H9 (cell line): ENCODE measurements at regions not wholly inside any gene's neighbourhood (a gene's known extent, or its start where the extent isn't known, plus 50 kb on each side); places are given as distances from the start of the nearest gene placed in this dataset.
A peak's percentile ranks its signal among the peaks of the same experiment; 100 is the strongest.

ENCODE experiments used
- DNase-seq: peaks from one replicate; pipeline ENCODE4 v3.0.0-alpha.2; 2017
- H2AFZ ChIP-seq: one replicate; pipeline ENCODE4 v1.6.1; 2013; ENCODE audit warnings: mild to moderate bottlenecking, low read length, control low read depth, moderate library complexity
- H2AK5ac ChIP-seq: 2 replicates; pipeline ENCODE4 v1.6.1; 2013; ENCODE audit warnings: low read length, control low read depth, mixed read lengths; ENCODE audit not compliant: insufficient read length
- H2BK120ac ChIP-seq: one replicate; pipeline ENCODE4 v1.6.1; 2013; ENCODE audit warnings: low read depth, mild to moderate bottlenecking, low read length, control low read depth, inconsistent platforms; ENCODE audit not compliant: poor library complexity, severe bottlenecking
- H2BK12ac ChIP-seq: 2 replicates; pipeline ENCODE4 v1.6.1; 2013; ENCODE audit warnings: low read length, control low read depth, mixed read lengths, low read depth; ENCODE audit not compliant: insufficient read length
- H2BK15ac ChIP-seq: 2 replicates; pipeline ENCODE4 v1.6.1; 2013; ENCODE audit warnings: low read depth, low read length, control low read depth
- H2BK20ac ChIP-seq: one replicate; pipeline ENCODE4 v1.6.1; 2013; ENCODE audit warnings: low read depth, mild to moderate bottlenecking, low read length, control low read depth, inconsistent platforms; ENCODE audit not compliant: poor library complexity, severe bottlenecking
- H2BK5ac ChIP-seq: 2 replicates; pipeline ENCODE4 v1.6.1; 2013; ENCODE audit warnings: low read length, control low read depth, mixed read lengths; ENCODE audit not compliant: insufficient read length
- H3K14ac ChIP-seq: 2 replicates; pipeline ENCODE4 v1.6.1; 2013; ENCODE audit warnings: low read length, control low read depth; ENCODE audit not compliant: insufficient read depth
- H3K18ac ChIP-seq: 2 replicates; pipeline ENCODE4 v1.6.1; 2013; ENCODE audit warnings: low read depth, mild to moderate bottlenecking, mixed read lengths, low read length, control low read depth; ENCODE audit not compliant: insufficient read length
- H3K23ac ChIP-seq: 2 replicates; pipeline ENCODE4 v1.6.1; 2013; ENCODE audit warnings: low read length, control low read depth, mixed read lengths, low read depth; ENCODE audit not compliant: insufficient read length
- H3K23me2 ChIP-seq: 2 replicates; pipeline ENCODE4 v1.6.1; 2013; ENCODE audit warnings: low read depth, mild to moderate bottlenecking, mixed read lengths, low read length, control low read depth; ENCODE audit not compliant: insufficient read length, poor library complexity, severe bottlenecking
- H3K27ac ChIP-seq: 2 replicates; pipeline ENCODE4 v1.5.1; 2013; ENCODE audit warnings: low read length, control low read depth, mixed read lengths, low read depth; ENCODE audit not compliant: insufficient read length
- H3K27me3 ChIP-seq: 2 replicates; pipeline ENCODE4 v1.6.1; 2013; ENCODE audit warnings: low read length, control low read depth, inconsistent platforms; ENCODE audit not compliant: insufficient read depth
- H3K4ac ChIP-seq: 2 replicates; pipeline ENCODE4 v1.6.1; 2013; ENCODE audit warnings: low read depth, mild to moderate bottlenecking, control low read depth, inconsistent platforms, low read length, moderate library complexity
- H3K4me1 ChIP-seq: 2 replicates; pipeline ENCODE4 v1.6.1; 2013; ENCODE audit warnings: low read length, control low read depth, inconsistent platforms; ENCODE audit not compliant: insufficient read depth
- H3K4me2 ChIP-seq: 2 replicates; pipeline ENCODE4 v1.6.1; 2013; ENCODE audit warnings: low read length, control low read depth, mixed read lengths; ENCODE audit not compliant: insufficient read length, insufficient read depth
- H3K56ac ChIP-seq: 2 replicates; pipeline ENCODE4 v1.6.1; 2013; ENCODE audit warnings: low read depth, mild to moderate bottlenecking, mixed read lengths, low read length, control low read depth; ENCODE audit not compliant: insufficient read length
- H3K79me1 ChIP-seq: 2 replicates; pipeline ENCODE4 v1.6.1; 2013; ENCODE audit warnings: low read depth, mild to moderate bottlenecking, moderate library complexity, low read length, control low read depth, inconsistent platforms; ENCODE audit not compliant: insufficient read depth, poor library complexity, severe bottlenecking
- H3K79me2 ChIP-seq: 2 replicates; pipeline ENCODE4 v1.6.1; 2013; ENCODE audit warnings: low read length, control low read depth, inconsistent platforms; ENCODE audit not compliant: insufficient read depth
- H3K9ac ChIP-seq: 2 replicates; pipeline ENCODE4 v1.6.1; 2013; ENCODE audit warnings: low read length, control low read depth, mixed read lengths; ENCODE audit not compliant: insufficient read length; ENCODE audit errors: extremely low read depth
- H3K9me3 ChIP-seq: one replicate; pipeline ENCODE4 v1.6.1; 2013; ENCODE audit warnings: low read depth, low read length, inconsistent platforms; ENCODE audit not compliant: control insufficient read depth
- H3T11ph ChIP-seq: one replicate; pipeline ENCODE4 v1.6.1; 2013; ENCODE audit warnings: mild to moderate bottlenecking, low read length, control low read depth, inconsistent platforms
- H4K20me1 ChIP-seq: one replicate; pipeline ENCODE4 v1.6.1; 2013; ENCODE audit not compliant: control insufficient read depth, insufficient read length, insufficient read depth
- H4K5ac ChIP-seq: 2 replicates; pipeline ENCODE4 v1.6.1; 2013; ENCODE audit warnings: low read depth, mild to moderate bottlenecking, mixed read lengths, low read length, control low read depth; ENCODE audit not compliant: insufficient read length
- H4K8ac ChIP-seq: replicated peaks from 2 replicates; pipeline ENCODE4 v1.6.1; 2013; ENCODE audit warnings: low read length, control low read depth, mixed read lengths, low read depth; ENCODE audit not compliant: insufficient read length
- H4K91ac ChIP-seq: 2 replicates; pipeline ENCODE4 v1.6.1; 2013; ENCODE audit warnings: low read depth, mild to moderate bottlenecking, moderate library complexity, mixed read lengths, low read length, control low read depth; ENCODE audit not compliant: insufficient read length
- H3K27ac Mint-ChIP-seq, 3 experiments: 2 replicates in 2 of 3; 3 replicates in 1 of 3; pipeline ENCODE4 v1.8.0; 2020 to 2021; ENCODE audit warnings: mixed read lengths in 3 of 3, mild to moderate bottlenecking in 1 of 3, moderate library complexity in 1 of 3
- H3K27me3 Mint-ChIP-seq: 2 replicates; pipeline ENCODE4 v1.8.0; 2021; ENCODE audit warnings: low read depth, mild to moderate bottlenecking, moderate library complexity, mixed read lengths
- H3K36me3 Mint-ChIP-seq, 3 experiments: 2 replicates in 2 of 3; 3 replicates in 1 of 3; pipeline ENCODE4 v1.8.0; 2020 to 2021; ENCODE audit warnings: low read depth in 3 of 3, mixed read lengths in 3 of 3; ENCODE audit not compliant: insufficient read depth in 1 of 3
- H3K4me1 Mint-ChIP-seq, 2 experiments: 2 replicates each; pipeline ENCODE4 v1.8.0; 2020; ENCODE audit warnings: mixed read lengths in 2 of 2
- H3K4me3 Mint-ChIP-seq, 2 experiments: 2 replicates in 1 of 2; 3 replicates in 1 of 2; pipeline ENCODE4 v1.8.0; 2020 to 2021; ENCODE audit warnings: mild to moderate bottlenecking in 2 of 2, mixed read lengths in 2 of 2, moderate library complexity in 1 of 2
- H3K9me3 Mint-ChIP-seq, 2 experiments: 2 replicates in 1 of 2; 3 replicates in 1 of 2; pipeline ENCODE4 v1.8.0; 2020; ENCODE audit warnings: mild to moderate bottlenecking in 2 of 2, mixed read lengths in 2 of 2, moderate library complexity in 1 of 2
- WGBS: extraction: QIAGEN DNeasy Blood & Tissue Kit; methylation state at CpG from one replicate; pipeline ENCODE4 v1.1.7; 2013; ENCODE audit warnings: missing lambda C conversion rate, low lambda C conversion rate, mixed read lengths; ENCODE audit not compliant: insufficient read length; ENCODE audit errors: extremely low coverage; 5-methylcytosine and 5-hydroxymethylcytosine counted together
- TF ChIP-seq, protein P1 (sequence below): fragments of 200-600 bp; sonication (generic); conservative IDR thresholded peaks from 3 replicates; pipeline ENCODE4 v1.8.0; 2021; ENCODE audit warnings: antibody characterized with exemption, mild to moderate bottlenecking

DNA sequence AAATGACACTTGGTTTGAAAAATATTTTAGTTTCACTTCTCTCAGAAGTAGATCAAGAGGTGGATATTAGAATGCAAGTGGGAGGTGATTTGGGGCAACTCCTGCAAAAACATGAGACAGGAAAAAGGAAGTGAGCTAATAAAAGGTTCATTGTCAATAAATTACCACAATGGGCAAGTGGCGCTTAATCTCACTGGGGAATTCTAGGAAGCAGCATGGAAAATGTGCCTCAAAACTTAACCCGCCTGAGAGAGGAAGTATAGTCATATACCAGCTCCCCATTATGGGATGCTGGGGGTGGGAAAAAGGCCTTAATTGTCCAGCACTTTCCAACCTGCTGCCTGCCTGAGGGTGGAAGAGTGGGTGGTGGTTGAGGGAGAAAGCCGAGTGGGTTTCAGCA lies 204.1 kb downstream of the ELAVL2 start:
- H3K27me3 ChIP-seq: no peaks in the 10 kb centered on the region
- H2BK15ac ChIP-seq: no peak overlapping the region
- H3K18ac ChIP-seq: no peak overlapping the region
- H4K91ac ChIP-seq: no peak overlapping the region
- no peaks in the 10 kb centered on the region for H4K20me1 ChIP-seq
- no peak overlapping the region for H3K23ac ChIP-seq
- no peak overlapping the region for H2BK120ac ChIP-seq
- H3K4ac ChIP-seq: no peak overlapping the region
- H4K5ac ChIP-seq: no peak overlapping the region
- H3K79me1 ChIP-seq: no peaks in the 10 kb centered on the region
- no peak overlapping the region for H2AK5ac ChIP-seq
- TF ChIP-seq, protein P1, sequence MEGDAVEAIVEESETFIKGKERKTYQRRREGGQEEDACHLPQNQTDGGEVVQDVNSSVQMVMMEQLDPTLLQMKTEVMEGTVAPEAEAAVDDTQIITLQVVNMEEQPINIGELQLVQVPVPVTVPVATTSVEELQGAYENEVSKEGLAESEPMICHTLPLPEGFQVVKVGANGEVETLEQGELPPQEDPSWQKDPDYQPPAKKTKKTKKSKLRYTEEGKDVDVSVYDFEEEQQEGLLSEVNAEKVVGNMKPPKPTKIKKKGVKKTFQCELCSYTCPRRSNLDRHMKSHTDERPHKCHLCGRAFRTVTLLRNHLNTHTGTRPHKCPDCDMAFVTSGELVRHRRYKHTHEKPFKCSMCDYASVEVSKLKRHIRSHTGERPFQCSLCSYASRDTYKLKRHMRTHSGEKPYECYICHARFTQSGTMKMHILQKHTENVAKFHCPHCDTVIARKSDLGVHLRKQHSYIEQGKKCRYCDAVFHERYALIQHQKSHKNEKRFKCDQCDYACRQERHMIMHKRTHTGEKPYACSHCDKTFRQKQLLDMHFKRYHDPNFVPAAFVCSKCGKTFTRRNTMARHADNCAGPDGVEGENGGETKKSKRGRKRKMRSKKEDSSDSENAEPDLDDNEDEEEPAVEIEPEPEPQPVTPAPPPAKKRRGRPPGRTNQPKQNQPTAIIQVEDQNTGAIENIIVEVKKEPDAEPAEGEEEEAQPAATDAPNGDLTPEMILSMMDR: no peak
- Mint-ChIP-seq H3K27me3 (no peaks in the 10 kb centered on the region), H3K4me1 (peaks cover 16 to 19% of the 10 kb centered on the region in 2 experiments), H3K27ac (peak overlapping the region; percentile 85 to 92 (median 86)), H3K36me3 (peaks cover 15 to 26% (median 17%) of the 10 kb centered on the region in 3 experiments), H3K9me3 (peaks cover 0 to 5% of the 10 kb centered on the region in 2 experiments; a peak in 2 of 5 replicates), H3K4me3 (no peak overlapping the region)
- no peak overlapping the region for H2BK12ac ChIP-seq
- DNase-seq: no peak
- no CpG with 5 or more reads among the region's 3 CpGs for WGBS
- no peak overlapping the region for H3K56ac ChIP-seq
- H3K79me2 ChIP-seq: no peaks in the 10 kb centered on the region
- H2AFZ ChIP-seq: no peak overlapping the region
- no peaks in the 10 kb centered on the region for H3K23me2 ChIP-seq
- no peak overlapping the region for H2BK5ac ChIP-seq
- no peak overlapping the region for H2BK20ac ChIP-seq
- no peak overlapping the region for H3T11ph ChIP-seq
- no peaks in the 10 kb centered on the region for H3K9me3 ChIP-seq
- peaks cover 4% of the 10 kb centered on the region; the same call in 1 of the 2 replicates for H3K4me1 ChIP-seq
- H3K4me2 ChIP-seq: no peak overlapping the region
- H3K14ac ChIP-seq: no peak overlapping the region
- H3K27ac ChIP-seq: no peak overlapping the region
- no peak overlapping the region for H3K9ac ChIP-seq
- no peak overlapping the region for H4K8ac ChIP-seq
